ENCODE measurements at regions not wholly inside any gene's neighbourhood (a gene's known extent, or its start where the extent isn't known, plus 50 kb on each side); places are given as distances from the start of the nearest gene placed in this dataset.

DNA sequence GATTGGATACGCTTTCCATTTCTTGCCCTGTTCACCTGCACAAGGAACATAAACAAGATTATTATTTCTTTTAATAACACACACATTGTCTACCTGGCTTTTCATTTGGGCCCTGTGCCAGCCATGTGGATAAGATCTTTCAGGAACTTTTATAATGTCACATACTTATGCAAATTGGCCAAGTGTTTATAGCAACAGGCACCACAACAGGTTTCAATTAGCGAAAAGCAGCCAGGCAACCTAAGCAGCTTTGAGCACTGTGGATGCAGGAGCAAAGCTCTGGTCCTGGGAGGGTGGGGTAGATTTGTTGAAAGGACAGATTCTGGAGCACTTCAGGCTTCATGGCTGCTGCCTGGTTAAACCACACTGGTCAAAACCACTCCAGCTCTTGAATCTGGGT is 217.4 kb downstream of the BARX2 start:
- TF ChIP-seq, protein P1, sequence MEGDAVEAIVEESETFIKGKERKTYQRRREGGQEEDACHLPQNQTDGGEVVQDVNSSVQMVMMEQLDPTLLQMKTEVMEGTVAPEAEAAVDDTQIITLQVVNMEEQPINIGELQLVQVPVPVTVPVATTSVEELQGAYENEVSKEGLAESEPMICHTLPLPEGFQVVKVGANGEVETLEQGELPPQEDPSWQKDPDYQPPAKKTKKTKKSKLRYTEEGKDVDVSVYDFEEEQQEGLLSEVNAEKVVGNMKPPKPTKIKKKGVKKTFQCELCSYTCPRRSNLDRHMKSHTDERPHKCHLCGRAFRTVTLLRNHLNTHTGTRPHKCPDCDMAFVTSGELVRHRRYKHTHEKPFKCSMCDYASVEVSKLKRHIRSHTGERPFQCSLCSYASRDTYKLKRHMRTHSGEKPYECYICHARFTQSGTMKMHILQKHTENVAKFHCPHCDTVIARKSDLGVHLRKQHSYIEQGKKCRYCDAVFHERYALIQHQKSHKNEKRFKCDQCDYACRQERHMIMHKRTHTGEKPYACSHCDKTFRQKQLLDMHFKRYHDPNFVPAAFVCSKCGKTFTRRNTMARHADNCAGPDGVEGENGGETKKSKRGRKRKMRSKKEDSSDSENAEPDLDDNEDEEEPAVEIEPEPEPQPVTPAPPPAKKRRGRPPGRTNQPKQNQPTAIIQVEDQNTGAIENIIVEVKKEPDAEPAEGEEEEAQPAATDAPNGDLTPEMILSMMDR (IDR thresholded peaks at IDR 0.05; ENCODE audit: extremely low read depth in 1 of 2, insufficient read depth in 1 of 2, low read depth in 1 of 2, low read length in 2 of 2) = no peak
- TF ChIP-seq POLR2A (IDR thresholded peaks at IDR 0.05; ENCODE audit: low read depth, low read length) = no peak
- TF ChIP-seq JUN (IDR thresholded peaks at IDR 0.05; ENCODE audit: borderline replicate concordance, insufficient read depth, insufficient read length, low read depth) = no peak
- TF ChIP-seq, protein P2, sequence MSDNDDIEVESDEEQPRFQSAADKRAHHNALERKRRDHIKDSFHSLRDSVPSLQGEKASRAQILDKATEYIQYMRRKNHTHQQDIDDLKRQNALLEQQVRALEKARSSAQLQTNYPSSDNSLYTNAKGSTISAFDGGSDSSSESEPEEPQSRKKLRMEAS (IDR thresholded peaks at IDR 0.05; ENCODE audit: insufficient read depth, insufficient read length) = no peak
- no peak for TF ChIP-seq POLR2AphosphoS5 (IDR thresholded peaks at IDR 0.05; ENCODE audit: insufficient read depth, low read depth, low read length)
- TF ChIP-seq EZH2 (IDR thresholded peaks at IDR 0.05; ENCODE audit: borderline replicate concordance, low read depth, low read length, severe bottlenecking) = no peak

All from endothelial cell of umbilical vein (primary cell).